HG03135 (cell line): ENCODE measurements at regions not wholly inside any gene's neighbourhood (a gene's known extent, or its start where the extent isn't known, plus 50 kb on each side); places are given as distances from the start of the nearest gene placed in this dataset.
"Not testable (repeated sequence)": the region's sequence is repeated elsewhere in the genome, so short reads cannot be mapped to it uniquely, and the experiment has no call there.

Experiments used
- ATAC-seq: cut with Tn5 transposase; IDR thresholded peaks from one replicate; pipeline ENCODE4 v1.9.1; 2021; ENCODE audit warnings: mild to moderate bottlenecking, moderate library complexity; ENCODE audit not compliant: unreplicated experiment

DNA sequence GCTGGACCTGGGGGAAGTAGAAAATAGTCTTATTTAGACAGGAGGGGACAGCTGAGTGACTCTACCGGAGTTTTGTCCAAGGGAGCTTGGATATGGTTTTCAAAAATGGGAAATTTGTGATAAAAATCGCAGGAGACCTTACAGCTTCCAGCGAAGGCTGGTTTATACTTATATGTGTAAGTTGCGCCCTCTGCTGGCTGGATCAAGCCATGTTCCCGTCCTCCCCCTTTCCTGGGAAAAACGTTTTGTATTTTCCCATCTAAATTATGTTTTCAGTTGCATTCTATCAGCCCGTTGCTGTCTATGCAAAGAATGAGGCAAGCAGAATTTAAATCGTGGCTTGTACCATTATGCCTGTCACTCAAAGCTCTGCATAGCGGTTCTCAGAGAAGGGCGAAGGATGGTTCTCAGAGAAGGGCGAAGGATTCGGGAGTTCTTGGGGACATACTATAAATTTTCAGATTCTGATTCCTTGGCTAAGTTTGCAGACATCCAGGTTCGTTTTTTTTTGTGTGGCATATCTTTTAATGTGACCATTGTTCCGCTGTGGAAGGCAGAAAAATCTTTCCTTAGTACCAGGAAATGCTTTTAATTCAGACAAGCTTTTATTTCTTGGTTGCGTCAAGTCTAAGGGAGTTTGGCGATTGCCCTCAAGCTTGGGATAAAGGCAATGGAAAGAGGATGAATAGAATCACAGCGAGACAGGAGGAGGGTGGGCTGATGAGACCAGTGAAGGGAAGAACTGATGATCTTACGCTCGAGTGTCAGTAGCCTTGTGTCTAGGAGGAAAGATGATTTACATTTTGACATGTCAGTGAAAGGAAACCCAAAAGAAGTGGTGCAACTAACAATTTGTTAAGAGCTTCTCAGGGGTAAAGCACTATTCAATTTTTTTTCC lies 128.5 kb upstream of the ARX start:
- ATAC-seq: no peak

- no peak for ATAC-seq
These were observed 127.8 kb upstream of the ARX start for GRCh38 chrX:25143596-25143995.

GRCh38 chrX:25141684-25142083 lies 125.9 kb upstream of the ARX start:
- no peak for ATAC-seq

DNA sequence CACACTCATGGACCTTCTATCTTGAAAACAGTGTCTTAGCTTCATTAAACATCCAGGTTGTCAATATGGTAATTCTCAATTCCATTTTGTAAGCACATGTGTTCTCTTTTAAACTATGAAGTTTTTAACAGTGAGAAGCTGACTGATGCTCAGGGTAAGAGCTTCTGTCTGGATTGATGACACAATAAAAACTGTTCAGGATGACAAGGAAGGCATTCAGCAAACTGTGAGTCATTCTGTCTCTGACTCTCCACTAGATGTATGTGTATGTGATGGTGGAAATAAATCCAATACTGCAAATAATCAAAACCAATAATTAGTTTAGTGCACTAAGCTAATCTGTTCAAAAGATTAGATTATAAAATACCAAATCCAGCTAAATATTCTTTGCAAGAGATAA lies 115.3 kb upstream of the ARX start:
- ATAC-seq: no peak

- ATAC-seq: no peak
These were observed 114.9 kb upstream of the ARX start for GRCh38 chrX:25130619-25131018.

- ATAC-seq: no peak
These were observed 109.7 kb upstream of the ARX start for GRCh38 chrX:25125483-25125882.

DNA sequence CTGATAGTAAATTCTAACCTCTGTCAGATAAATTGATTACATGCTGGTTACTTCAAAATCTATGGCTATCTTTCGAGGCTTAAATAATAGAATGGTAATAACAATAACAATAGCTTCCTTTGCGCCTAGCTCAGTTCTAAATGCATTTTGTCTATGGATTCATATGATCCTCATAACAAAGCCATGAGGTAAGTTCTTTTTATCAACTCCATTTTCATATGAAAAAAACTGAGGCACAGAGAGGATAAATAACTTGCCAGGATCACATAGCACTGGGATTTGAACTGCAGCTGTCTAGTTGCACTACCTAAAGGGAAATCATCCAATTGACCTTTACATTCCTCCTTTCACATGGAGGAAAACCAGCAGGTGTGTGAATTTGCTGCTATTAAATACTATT lies 108.6 kb upstream of the ARX start:
- ATAC-seq: no peak

- ATAC-seq: no peak
These were observed 96.4 kb upstream of the ARX start for GRCh38 chrX:25112156-25112555.

- ATAC-seq: no peak
These were observed 92.7 kb upstream of the ARX start for GRCh38 chrX:25108481-25108880.

DNA sequence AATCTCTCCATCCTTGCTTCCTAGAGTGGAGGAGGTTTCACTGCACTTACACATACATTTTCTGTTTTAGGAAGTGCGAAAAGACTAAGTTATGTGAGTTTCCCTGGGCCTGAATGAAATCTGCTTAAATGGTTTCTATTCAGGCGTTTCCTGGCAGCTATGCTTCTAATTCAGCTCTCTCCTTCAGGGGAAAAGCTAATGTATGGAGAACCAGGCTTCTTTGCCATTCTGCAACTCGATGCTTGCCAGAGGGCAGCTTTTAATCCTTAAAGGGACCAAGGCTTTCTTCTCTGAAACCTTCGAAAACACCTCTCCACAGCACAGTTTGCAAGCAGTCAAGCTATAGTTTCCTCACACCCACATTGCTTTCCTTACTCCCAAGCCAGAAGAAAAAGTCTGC lies 89.5 kb upstream of the ARX start:
- ATAC-seq: no peak

DNA sequence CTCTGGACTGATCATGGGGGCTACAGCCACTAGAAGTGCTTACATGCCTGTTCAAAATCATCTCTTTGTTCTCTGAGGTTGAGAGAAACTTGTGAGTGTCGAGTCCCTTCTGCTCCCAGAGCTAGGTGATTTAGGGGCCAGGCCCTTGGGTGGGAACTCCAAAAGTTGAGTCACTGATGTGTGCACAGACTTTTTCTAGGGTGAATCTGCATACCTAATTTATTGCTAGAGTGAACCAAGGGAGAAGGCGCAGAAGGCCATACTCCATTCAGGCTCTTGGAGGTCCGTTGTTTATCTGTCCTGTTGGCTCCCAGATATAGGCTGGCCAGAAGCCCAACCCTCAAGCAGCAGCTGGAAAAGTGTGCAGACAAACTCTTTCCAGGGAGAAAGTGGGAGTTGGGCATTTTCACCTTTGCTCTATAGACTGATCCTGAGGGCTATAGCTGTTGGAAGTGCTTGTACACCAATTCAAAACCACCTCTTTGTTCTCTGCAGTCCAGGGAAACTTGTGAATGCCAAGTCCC lies 80.8 kb upstream of the ARX start:
- no peak for ATAC-seq

DNA sequence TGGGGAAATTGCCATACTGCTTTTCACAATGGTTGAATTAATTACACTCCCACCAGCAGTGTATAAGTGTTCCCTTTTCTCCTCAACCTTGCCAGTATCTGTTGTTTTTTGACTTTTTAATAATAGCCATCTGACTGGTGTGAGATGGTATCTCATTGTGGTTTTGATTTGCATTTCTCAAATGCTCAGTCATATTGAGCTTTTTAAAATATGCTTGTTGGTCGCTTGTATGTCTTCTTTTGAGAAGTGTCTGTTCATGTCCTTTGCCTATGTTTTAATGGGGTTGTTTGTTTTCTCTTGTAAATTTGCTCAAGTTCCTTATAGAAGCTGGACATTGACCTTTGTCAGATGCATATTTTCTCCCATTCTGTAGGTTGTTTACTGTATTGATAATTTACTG lies 75.4 kb upstream of the ARX start:
- not testable (repeated sequence) for ATAC-seq

- no peak for ATAC-seq
These were observed 68.7 kb upstream of the ARX start for GRCh38 chrX:25084446-25084845.

DNA sequence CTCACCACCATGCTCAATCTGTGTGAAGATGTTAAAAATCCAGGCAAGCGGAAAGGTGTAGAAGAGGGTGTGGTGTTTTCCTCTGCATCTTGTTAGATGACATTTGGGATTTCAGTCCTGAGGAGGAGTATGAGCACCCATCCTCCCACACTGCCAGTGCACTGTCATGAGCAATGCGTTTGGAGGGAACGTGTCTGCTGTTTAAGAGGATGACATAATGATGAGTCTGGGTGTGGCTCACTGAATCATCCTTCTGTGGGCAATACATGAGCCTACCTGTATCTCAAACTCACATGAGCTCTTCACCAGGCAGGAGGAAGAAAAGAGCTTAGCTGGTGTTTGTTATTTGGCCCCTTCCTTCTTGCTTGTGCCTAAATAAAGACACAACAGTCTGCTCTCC lies 67.9 kb upstream of the ARX start:
- ATAC-seq: no peak

GRCh38 chrX:25079020-25079419 lies 63.3 kb upstream of the ARX start:
- ATAC-seq: no peak

GRCh38 chrX:25076941-25077500 lies 61.3 kb upstream of the ARX start:
- no peak for ATAC-seq

DNA sequence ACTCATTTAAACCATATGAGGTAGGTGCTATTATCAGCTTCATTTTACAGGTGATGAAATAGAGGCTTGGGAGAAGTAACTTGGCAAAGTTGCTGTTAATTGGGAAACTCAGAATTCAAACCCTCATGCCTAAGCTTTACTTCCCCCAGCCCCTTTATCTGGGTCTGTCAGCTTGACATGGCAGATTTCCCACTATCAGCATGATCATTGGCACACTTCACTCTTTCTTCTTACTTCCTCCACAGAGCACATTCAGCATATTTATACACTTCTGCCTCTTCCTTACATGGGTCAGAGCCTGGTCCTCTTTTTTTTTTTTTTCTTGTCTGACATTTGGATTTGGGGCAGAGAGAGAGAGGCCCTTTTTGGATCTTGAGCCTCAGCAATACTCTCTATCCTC lies 56.5 kb upstream of the ARX start:
- no peak for ATAC-seq

GRCh38 chrX:25070038-25070437 lies 54.3 kb upstream of the ARX start:
- ATAC-seq: no peak

DNA sequence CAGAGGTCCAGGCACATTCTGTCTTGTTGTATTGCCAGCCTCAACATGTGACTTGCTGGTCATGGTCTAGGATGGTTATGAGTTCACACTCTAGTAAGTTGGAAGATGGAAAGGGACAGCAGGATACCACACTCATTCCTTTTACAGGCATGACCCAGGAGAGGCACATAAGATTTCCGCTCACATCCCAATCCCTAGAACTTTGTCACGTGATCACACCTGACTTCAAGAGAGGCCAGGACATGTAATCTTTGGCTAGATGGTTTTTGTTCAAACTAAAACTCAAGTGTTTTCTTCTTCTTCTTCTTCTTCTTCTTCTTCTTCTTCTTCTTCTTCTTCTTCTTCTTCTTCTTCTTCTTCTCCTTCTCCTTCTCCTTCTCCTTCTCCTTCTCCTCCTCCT lies 53.4 kb upstream of the ARX start:
- no peak for ATAC-seq

DNA sequence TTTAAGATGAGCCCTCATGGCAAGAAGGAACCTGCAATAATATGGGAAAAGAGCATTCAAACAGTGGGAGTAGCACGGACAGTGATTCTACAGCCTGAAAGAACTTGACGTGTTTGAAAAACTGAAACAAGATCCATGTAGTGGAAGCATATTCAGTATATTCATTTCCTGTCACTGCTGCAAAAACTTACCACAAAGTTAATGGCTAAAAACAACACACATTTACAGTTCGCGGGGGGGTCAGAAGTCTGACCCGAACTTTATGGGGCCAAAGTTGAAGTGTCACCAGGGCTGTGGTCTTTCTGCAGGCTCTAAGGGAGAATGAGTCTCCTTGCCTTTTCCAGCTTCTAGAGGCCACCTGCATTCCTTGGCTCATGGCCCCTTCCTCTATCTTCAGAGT lies 52.6 kb upstream of the ARX start:
- no peak for ATAC-seq

DNA sequence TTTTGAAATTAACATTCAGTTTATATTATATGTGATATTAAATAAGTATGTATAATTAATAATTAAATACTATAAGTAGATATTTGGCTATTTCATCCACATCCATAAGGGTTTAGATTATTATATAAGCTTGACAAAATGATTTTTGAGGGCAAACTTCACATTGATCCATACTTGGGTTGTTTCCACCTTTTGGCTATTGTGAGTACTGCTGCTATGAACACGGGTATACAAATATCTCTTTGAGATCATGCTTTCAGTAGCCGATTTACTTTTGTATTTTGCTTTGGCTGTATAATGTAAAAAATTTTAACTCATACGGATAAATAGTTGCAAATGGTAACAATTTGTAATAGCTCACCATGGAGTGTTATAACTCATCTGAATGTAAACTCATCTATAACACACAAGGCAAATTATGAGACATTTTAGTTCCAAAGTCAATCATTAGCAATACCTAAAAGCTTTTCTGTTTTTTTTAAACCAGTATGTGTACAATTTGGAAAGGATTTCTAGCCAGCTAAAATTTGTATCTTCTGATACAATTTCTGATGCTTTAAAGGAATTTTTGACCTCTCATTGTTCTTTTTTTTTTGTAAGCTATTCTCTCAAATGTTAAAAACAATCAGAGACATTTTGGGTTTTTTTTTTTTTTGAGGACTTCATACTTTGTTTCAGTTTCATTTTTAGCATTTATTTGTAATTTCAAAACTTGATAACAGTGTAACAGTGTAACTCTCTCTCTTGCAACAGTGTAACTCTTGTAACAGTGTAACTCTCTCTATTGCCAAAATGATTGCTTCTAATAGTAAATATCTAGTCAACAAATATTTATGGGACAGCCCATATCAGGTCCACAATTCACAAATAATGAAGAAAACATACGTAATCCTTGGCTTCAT lies 51.8 kb upstream of the ARX start:
- ATAC-seq: peak; percentile 69
